Keratinocyte (primary cell): ENCODE measurements at regions not wholly inside any gene's neighbourhood (a gene's known extent, or its start where the extent isn't known, plus 50 kb on each side); places are given as distances from the start of the nearest gene placed in this dataset.

Experiments used
- DNase-seq: peaks from one replicate; pipeline ENCODE4 v3.0.0-alpha.2; 2011; ENCODE audit warnings: low read depth, missing footprints, low spot score
- FAIRE-seq: peaks from 2 replicates; lab custom pipeline; 2011; peaks lifted over from hg19 to GRCh38; lab: Jason Lieb, UNC
- H2AFZ ChIP-seq: 2 replicates; pipeline ENCODE4 v1.6.0; 2012; ENCODE audit warnings: low read length, control low read depth, inconsistent platforms; ENCODE audit not compliant: control insufficient read depth
- H3K27ac ChIP-seq: 2 replicates; pipeline ENCODE4 v1.5.1; 2011; ENCODE audit warnings: low read length; ENCODE audit not compliant: control insufficient read depth, insufficient read depth
- H3K27me3 ChIP-seq: 3 replicates; pipeline ENCODE4 v1.6.0; 2011; ENCODE audit warnings: low read length; ENCODE audit not compliant: control insufficient read depth, insufficient read depth; ENCODE audit errors: extremely low read depth
- H3K36me3 ChIP-seq, 2 experiments: 2 replicates in 1 of 2; 3 replicates in 1 of 2; pipeline ENCODE4 v1.5.1; 2011; ENCODE audit warnings: low read length in 2 of 2, mild to moderate bottlenecking in 1 of 2; ENCODE audit not compliant: control insufficient read depth in 2 of 2, insufficient read depth in 2 of 2; ENCODE audit errors: extremely low read depth in 1 of 2
- H3K4me1 ChIP-seq: 3 replicates; pipeline ENCODE4 v1.5.1; 2011; ENCODE audit warnings: low read length; ENCODE audit not compliant: control insufficient read depth, insufficient read depth; ENCODE audit errors: extremely low read depth
- H3K4me2 ChIP-seq: 3 replicates; pipeline ENCODE4 v1.6.0; 2011; ENCODE audit warnings: low read depth, low read length; ENCODE audit not compliant: control insufficient read depth, insufficient read depth; ENCODE audit errors: extremely low read depth
- H3K4me3 ChIP-seq, 3 experiments: fragments of 200-600 bp in 1 of 3; sonication (generic) in 1 of 3; 2 replicates in 2 of 3; 3 replicates in 1 of 3; pipeline ENCODE4 v1.5.1; 2011 to 2016; ENCODE audit warnings: low read length in 3 of 3, mild to moderate bottlenecking in 3 of 3, control low read depth in 2 of 3, inconsistent platforms in 1 of 3, low read depth in 1 of 3, mixed read lengths in 1 of 3, mixed run types in 1 of 3, moderate library complexity in 1 of 3; ENCODE audit not compliant: control insufficient read depth in 2 of 3, insufficient read depth in 2 of 3; ENCODE audit errors: extremely low read depth in 1 of 3
- H3K79me2 ChIP-seq: 2 replicates; pipeline ENCODE4 v1.6.0; 2012; ENCODE audit warnings: low read length; ENCODE audit not compliant: control insufficient read depth, insufficient read depth
- H3K9ac ChIP-seq: 3 replicates; pipeline ENCODE4 v1.6.0; 2011; ENCODE audit warnings: low read length; ENCODE audit not compliant: control insufficient read depth, insufficient read depth; ENCODE audit errors: extremely low read depth
- H3K9me1 ChIP-seq: 3 replicates; pipeline ENCODE4 v1.6.0; 2011; ENCODE audit warnings: low read length; ENCODE audit not compliant: control insufficient read depth, insufficient read depth; ENCODE audit errors: extremely low read depth
- H3K9me3 ChIP-seq: 2 replicates; pipeline ENCODE4 v1.5.1; 2012; ENCODE audit warnings: low read depth, low read length; ENCODE audit not compliant: control insufficient read depth
- H4K20me1 ChIP-seq: 3 replicates; pipeline ENCODE4 v1.6.0; 2011; ENCODE audit warnings: low read length; ENCODE audit not compliant: control insufficient read depth, insufficient read depth; ENCODE audit errors: extremely low read depth
- EZH2 ChIP-seq: IDR thresholded peaks from one replicate; pipeline ENCODE4 v1.6.1; 2012; ENCODE audit warnings: inconsistent platforms, mild to moderate bottlenecking, low read length, moderate library complexity
- dilution Hi-C: fragments of 300-500 bp; cut with MboI; formaldehyde crosslinking; loops from one replicate; pipeline ENCODE4 v1.7.0; 2020; ENCODE audit warnings: low sequenced_read_pairs; ENCODE audit not compliant: extremely low pct_ligation_motif_present
- TF ChIP-seq, protein P1 (sequence below), 3 experiments: IDR thresholded peaks in 1 of 3; conservative IDR thresholded peaks in 1 of 3; optimal IDR thresholded peaks in 1 of 3; 2 replicates in 2 of 3; 3 replicates in 1 of 3; pipeline versions ENCODE3 to v1.5.1; 2011; ENCODE audit warnings: low read length in 3 of 3, mild to moderate bottlenecking in 3 of 3, moderate library complexity in 2 of 3, control low read depth in 1 of 3, inconsistent platforms in 1 of 3; ENCODE audit not compliant: insufficient read depth in 2 of 3; ENCODE audit errors: extremely low read depth in 1 of 3

GRCh38 chr6:53428886-53429285 is 80.1 kb upstream of the ELOVL5 start:
- TF ChIP-seq EZH2: no peak
- TF ChIP-seq, protein P1, sequence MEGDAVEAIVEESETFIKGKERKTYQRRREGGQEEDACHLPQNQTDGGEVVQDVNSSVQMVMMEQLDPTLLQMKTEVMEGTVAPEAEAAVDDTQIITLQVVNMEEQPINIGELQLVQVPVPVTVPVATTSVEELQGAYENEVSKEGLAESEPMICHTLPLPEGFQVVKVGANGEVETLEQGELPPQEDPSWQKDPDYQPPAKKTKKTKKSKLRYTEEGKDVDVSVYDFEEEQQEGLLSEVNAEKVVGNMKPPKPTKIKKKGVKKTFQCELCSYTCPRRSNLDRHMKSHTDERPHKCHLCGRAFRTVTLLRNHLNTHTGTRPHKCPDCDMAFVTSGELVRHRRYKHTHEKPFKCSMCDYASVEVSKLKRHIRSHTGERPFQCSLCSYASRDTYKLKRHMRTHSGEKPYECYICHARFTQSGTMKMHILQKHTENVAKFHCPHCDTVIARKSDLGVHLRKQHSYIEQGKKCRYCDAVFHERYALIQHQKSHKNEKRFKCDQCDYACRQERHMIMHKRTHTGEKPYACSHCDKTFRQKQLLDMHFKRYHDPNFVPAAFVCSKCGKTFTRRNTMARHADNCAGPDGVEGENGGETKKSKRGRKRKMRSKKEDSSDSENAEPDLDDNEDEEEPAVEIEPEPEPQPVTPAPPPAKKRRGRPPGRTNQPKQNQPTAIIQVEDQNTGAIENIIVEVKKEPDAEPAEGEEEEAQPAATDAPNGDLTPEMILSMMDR (optimal IDR thresholded peaks at IDR 0.05 in 1 of 3, IDR thresholded peaks at IDR 0.05 in 1 of 3, conservative IDR thresholded peaks at IDR 0.05 in 1 of 3; ENCODE audit: extremely low read depth in 1 of 3, insufficient read depth in 2 of 3, low read length in 3 of 3): no peak
- DNase-seq (no peak), FAIRE-seq (no peak)
- dilution Hi-C loops: no loop called here
- Histone ChIP-seq H3K27ac (no peak overlapping the region), H3K79me2 (no peaks in the 10 kb centered on the region), H4K20me1 (no peaks in the 10 kb centered on the region), H3K9me3 (no peaks in the 10 kb centered on the region), H3K4me3 (no peak overlapping the region), H3K9ac (no peak overlapping the region), H3K4me2 (no peak overlapping the region), H3K27me3 (no peaks in the 10 kb centered on the region), H3K4me1 (no peaks in the 10 kb centered on the region), H3K9me1 (no peaks in the 10 kb centered on the region), H2AFZ (no peak overlapping the region), H3K36me3 (no peaks in the 10 kb centered on the region)

- Histone ChIP-seq H4K20me1 (no peaks in the 10 kb centered on the region), H3K79me2 (no peaks in the 10 kb centered on the region), H3K27ac (no peak overlapping the region), H3K36me3 (no peaks in the 10 kb centered on the region), H3K9me1 (no peaks in the 10 kb centered on the region), H2AFZ (no peak overlapping the region), H3K4me2 (no peak overlapping the region), H3K4me1 (no peaks in the 10 kb centered on the region), H3K9ac (no peak overlapping the region), H3K9me3 (no peaks in the 10 kb centered on the region), H3K4me3 (no peak overlapping the region), H3K27me3 (peaks cover 5% of the 10 kb centered on the region)
- no peak for FAIRE-seq
- TF ChIP-seq, protein P1 (optimal IDR thresholded peaks at IDR 0.05 in 1 of 3, IDR thresholded peaks at IDR 0.05 in 1 of 3, conservative IDR thresholded peaks at IDR 0.05 in 1 of 3; ENCODE audit: extremely low read depth in 1 of 3, insufficient read depth in 2 of 3, low read length in 3 of 3): no peak
- no peak for TF ChIP-seq EZH2
- dilution Hi-C loops: no loop called here
- DNase-seq: no peak
Measured at GRCh38 chr6:53426667-53427270, 78.0 kb upstream of the ELOVL5 start.
